ENCODE measurements at regions not wholly inside any gene's neighbourhood (a gene's known extent, or its start where the extent isn't known, plus 50 kb on each side); places are given as distances from the start of the nearest gene placed in this dataset.

DNA sequence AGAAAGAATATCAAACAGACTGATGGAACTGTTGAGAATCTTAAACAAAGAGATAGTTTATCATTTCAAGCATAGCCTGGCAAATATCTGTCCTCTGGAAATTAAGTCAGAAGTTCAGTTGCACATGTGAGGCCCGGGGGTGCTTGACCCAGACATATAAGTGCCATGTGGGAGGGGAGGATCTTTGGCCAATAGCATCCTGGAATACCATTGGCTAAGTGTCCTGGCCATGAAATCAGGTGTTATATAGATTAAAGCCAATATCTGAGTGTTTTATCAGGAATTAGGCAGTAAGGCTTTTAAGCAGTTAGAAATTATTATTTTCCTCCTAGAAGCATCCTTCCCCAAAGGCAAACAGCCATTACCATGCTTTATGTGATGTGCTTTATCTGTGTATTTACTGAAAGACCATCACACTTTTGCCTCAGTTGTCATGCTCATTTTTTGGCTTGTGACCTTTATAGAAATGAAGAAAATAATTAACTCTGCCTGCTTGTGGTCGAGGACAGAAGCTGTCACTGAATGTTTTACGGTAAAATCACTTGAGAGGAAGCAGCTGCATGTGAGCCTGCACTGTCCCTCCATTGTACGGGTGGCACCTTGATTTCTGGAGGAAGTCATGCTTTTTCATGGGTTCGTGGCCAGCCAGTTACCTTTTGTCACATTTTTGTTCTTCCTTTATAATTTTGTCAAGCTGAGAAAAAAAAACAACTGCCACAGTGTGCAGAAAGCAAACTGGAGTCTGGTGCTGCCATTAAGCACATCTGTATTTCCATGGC, 259.9 kb upstream of the FMN2 start:
- H3K79me2 ChIP-seq (ENCODE audit: insufficient read depth, low read length), result no peaks in the 10 kb centered on the region
- Mint-ChIP-seq H3K4me3 (no peak overlapping the region), H3K27me3 (ENCODE audit: low read depth in 3 of 3) (peaks cover 0 to 2% (median 0%) of the 10 kb centered on the region in 3 donors), H3K27ac (no peak overlapping the region), H3K9me3 (no peaks in the 10 kb centered on the region), H3K4me1 (peaks cover 13% of the 10 kb centered on the region), H3K36me3 (no peaks in the 10 kb centered on the region)
- no peak overlapping the region for H3K4me2 ChIP-seq (replicated peaks; ENCODE audit: extremely low read depth, low read length, poor library complexity, severe bottlenecking)
- H2AFZ ChIP-seq (ENCODE audit: insufficient read depth, low read depth, low read length, poor library complexity, severe bottlenecking), result no peak overlapping the region
- peaks cover 9% of the 10 kb centered on the region in 2 donors for H3K4me1 ChIP-seq (ENCODE audit: control insufficient read depth in 1 of 2, insufficient read depth in 2 of 2, low read length in 2 of 2)
- no peaks in the 10 kb centered on the region for H4K20me1 ChIP-seq (ENCODE audit: insufficient read depth, low read length)
- no peak overlapping the region for H3K9ac ChIP-seq (ENCODE audit: insufficient read depth, low read length, poor library complexity, severe bottlenecking)
- no peak overlapping the region for H3K27ac ChIP-seq (ENCODE audit: low read depth in 1 of 2, low read length in 2 of 2)
- H3K36me3 ChIP-seq (replicated peaks in 1 of 2; ENCODE audit: control insufficient read depth in 1 of 2, insufficient read depth in 2 of 2, low read length in 2 of 2), result no peaks in the 10 kb centered on the region
- H3K4me3 ChIP-seq (replicated peaks in 1 of 3; ENCODE audit: low read depth in 2 of 3, low read length in 3 of 3), result no peak overlapping the region
- no peak for DNase-seq
- WGBS (ENCODE audit: insufficient coverage), result 0% methylated on average over 4 of the region's 5 CpGs
- no peaks in the 10 kb centered on the region for H3K27me3 ChIP-seq (ENCODE audit: control insufficient read depth in 2 of 2, insufficient read depth in 2 of 2, low read length in 2 of 2)
- intact Hi-C loops (cut with micrococcal nuclease), result no loop called here
- H3K9me3 ChIP-seq (replicated peaks in 1 of 2; ENCODE audit: control insufficient read depth in 1 of 2, insufficient read depth in 1 of 2, low read length in 2 of 2), result no peaks in the 10 kb centered on the region
- no peak for TF ChIP-seq CTCF (IDR thresholded peaks at IDR 0.05)

GRCh38 chr1:239833723-239834122, 258.0 kb upstream of the FMN2 start:
- DNase-seq, result no peak
- Histone ChIP-seq H2AFZ (ENCODE audit: insufficient read depth, low read depth, low read length, poor library complexity, severe bottlenecking) (no peak overlapping the region), H4K20me1 (ENCODE audit: insufficient read depth, low read length) (no peaks in the 10 kb centered on the region), H3K79me2 (ENCODE audit: insufficient read depth, low read length) (no peaks in the 10 kb centered on the region), H3K27me3 (ENCODE audit: control insufficient read depth in 2 of 2, insufficient read depth in 2 of 2, low read length in 2 of 2) (no peaks in the 10 kb centered on the region), H3K27ac (ENCODE audit: low read depth in 1 of 2, low read length in 2 of 2) (no peak overlapping the region), H3K36me3 (replicated peaks in 1 of 2; ENCODE audit: control insufficient read depth in 1 of 2, insufficient read depth in 2 of 2, low read length in 2 of 2) (no peaks in the 10 kb centered on the region), H3K4me3 (replicated peaks in 1 of 3; ENCODE audit: low read depth in 2 of 3, low read length in 3 of 3) (no peak overlapping the region), H3K4me2 (replicated peaks; ENCODE audit: extremely low read depth, low read length, poor library complexity, severe bottlenecking) (no peak overlapping the region), H3K4me1 (ENCODE audit: control insufficient read depth in 1 of 2, insufficient read depth in 2 of 2, low read length in 2 of 2) (peaks cover 9% of the 10 kb centered on the region in 2 donors), H3K9ac (ENCODE audit: insufficient read depth, low read length, poor library complexity, severe bottlenecking) (no peak overlapping the region), H3K9me3 (replicated peaks in 1 of 2; ENCODE audit: control insufficient read depth in 1 of 2, insufficient read depth in 1 of 2, low read length in 2 of 2) (no peaks in the 10 kb centered on the region)
- no peak overlapping the region for H3K4me3 Mint-ChIP-seq
- no peaks in the 10 kb centered on the region for H3K36me3 Mint-ChIP-seq
- H3K4me1 Mint-ChIP-seq, result peaks cover 10% of the 10 kb centered on the region
- TF ChIP-seq CTCF (IDR thresholded peaks at IDR 0.05), result no peak
- H3K27ac Mint-ChIP-seq, result no peak overlapping the region
- intact Hi-C loops (cut with micrococcal nuclease), result no loop called here
- peaks cover 0 to 3% (median 0%) of the 10 kb centered on the region in 3 donors for H3K27me3 Mint-ChIP-seq (ENCODE audit: low read depth in 3 of 3)
- WGBS (ENCODE audit: insufficient coverage), result 40% methylated on average over 1 of the region's 2 CpGs
- no peaks in the 10 kb centered on the region for H3K9me3 Mint-ChIP-seq

Measured in CD14-positive monocyte (primary cell).